Lung (tissue), 11 donors: ENCODE measurements at regions not wholly inside any gene's neighbourhood (a gene's known extent, or its start where the extent isn't known, plus 50 kb on each side); places are given as distances from the start of the nearest gene placed in this dataset.
A peak's percentile ranks its signal among the peaks of the same experiment; 100 is the strongest.

Source experiments
- ATAC-seq: fragments of 200-7000 bp; cut with Tn5 transposase; one replicate; pipeline ENCODE4 v1.9.1; 2020; ENCODE audit warnings: moderate number of reproducible peaks; ENCODE audit not compliant: insufficient read depth, low FRiP score
- DNase-seq, 3 donors: peaks; one replicate each; pipeline ENCODE4 v3.0.0-alpha.2; 2013 to 2017
- H3K27ac ChIP-seq, 2 donors: one replicate each; pipeline ENCODE4 v1.5.1; 2013; ENCODE audit warnings: mild to moderate bottlenecking in 2 of 2, moderate library complexity in 2 of 2, control low read depth in 1 of 2, inconsistent platforms in 1 of 2, low read depth in 1 of 2, low read length in 1 of 2
- H3K27me3 ChIP-seq, 3 donors: one replicate each; pipeline ENCODE4 v1.5.1; 2013; ENCODE audit warnings: low read length in 2 of 3; ENCODE audit not compliant: control insufficient read depth in 3 of 3, insufficient read depth in 3 of 3
- H3K36me3 ChIP-seq, 4 donors: one replicate each; pipeline ENCODE4 v1.5.1; 2013; ENCODE audit warnings: low read length in 4 of 4, mild to moderate bottlenecking in 1 of 4, moderate library complexity in 1 of 4; ENCODE audit not compliant: control insufficient read depth in 4 of 4, insufficient read depth in 4 of 4
- H3K4me1 ChIP-seq, 5 donors: one replicate each; pipeline ENCODE4 v1.5.1; 2013; ENCODE audit warnings: low read length in 5 of 5, mild to moderate bottlenecking in 2 of 5, moderate library complexity in 1 of 5; ENCODE audit not compliant: control insufficient read depth in 5 of 5, insufficient read depth in 5 of 5
- H3K4me3 ChIP-seq: one replicate; pipeline ENCODE4 v1.5.1; 2013; ENCODE audit warnings: mild to moderate bottlenecking, control low read depth, moderate library complexity
- H3K9ac ChIP-seq, 2 donors: one replicate each; pipeline ENCODE4 v1.5.1; 2013; ENCODE audit warnings: low read length in 2 of 2, control low read depth in 1 of 2; ENCODE audit not compliant: insufficient read depth in 1 of 2
- H3K9me3 ChIP-seq, 4 donors: one replicate each; pipeline ENCODE4 v1.5.1; 2013; ENCODE audit warnings: low read length in 3 of 4, mild to moderate bottlenecking in 1 of 4, moderate library complexity in 1 of 4; ENCODE audit not compliant: control insufficient read depth in 4 of 4, insufficient read depth in 3 of 4
- CTCF ChIP-seq: IDR thresholded peaks from 2 replicates; pipeline ENCODE4 v1.5.1; 2012; ENCODE audit warnings: mild to moderate bottlenecking; ENCODE audit errors: control extremely low read depth, extremely low read depth
- WGBS, 2 donors: extraction: QIAGEN DNeasy Blood & Tissue Kit; methylation state at CpG; one replicate each; pipeline ENCODE4 v1.1.7; 2013; 5-methylcytosine and 5-hydroxymethylcytosine counted together
- donor health status: control.
- donor health status: control.
- donor health status: Bipolar disorder and iron deficiency.
- donor health status: healthy.
- donor health status: DM: yes; HTN: yes; CAD: no.

GRCh38 chr6:113078791-113079190, 731.7 kb downstream of the RFPL4B start:
- 55 to 69% methylated on average over 4 of the region's 4 CpGs for WGBS, 2 donors
- no peak for TF ChIP-seq CTCF
- Histone ChIP-seq H3K4me3 (no peak overlapping the region), H3K9me3 (peaks cover 0 to 2% (median 0%) of the 10 kb centered on the region in 4 donors), H3K27ac (no peak overlapping the region), H3K9ac (no peak overlapping the region), H3K4me1 (peaks cover 0 to 6% (median 0%) of the 10 kb centered on the region in 5 donors), H3K27me3 (no peaks in the 10 kb centered on the region), H3K36me3 (no peaks in the 10 kb centered on the region)
- DNase-seq: no peak
- no peak for ATAC-seq

- Histone ChIP-seq H3K36me3 (no peaks in the 10 kb centered on the region), H3K27me3 (no peaks in the 10 kb centered on the region), H3K9ac (no peak overlapping the region), H3K4me1 (peaks cover 0 to 4% (median 0%) of the 10 kb centered on the region in 5 donors), H3K9me3 (no peaks in the 10 kb centered on the region), H3K4me3 (no peak overlapping the region), H3K27ac (no peak overlapping the region)
- ATAC-seq (no peak), DNase-seq (peak; percentile 40 to 81 (median 74))
- TF ChIP-seq CTCF: no peak
- WGBS, 2 donors: 55 to 69% methylated on average over 3 of the region's 3 CpGs
These were observed 735.6 kb downstream of the RFPL4B start for GRCh38 chr6:113082745-113083144.

- Histone ChIP-seq H3K4me3 (no peak overlapping the region), H3K27me3 (no peaks in the 10 kb centered on the region), H3K4me1 (peaks cover 0 to 4% (median 0%) of the 10 kb centered on the region in 5 donors), H3K36me3 (no peaks in the 10 kb centered on the region), H3K9ac (no peak overlapping the region), H3K27ac (no peak overlapping the region), H3K9me3 (no peaks in the 10 kb centered on the region)
- 93 to 94% methylated on average over 3 of the region's 3 CpGs for WGBS, 2 donors
- DNase-seq (no peak), ATAC-seq (no peak)
- no peak for TF ChIP-seq CTCF
These were observed 736.8 kb downstream of the RFPL4B start for GRCh38 chr6:113083947-113084346.

GRCh38 chr6:113089056-113089455, 741.9 kb downstream of the RFPL4B start:
- no peaks in the 10 kb centered on the region for H3K27me3 ChIP-seq
- no peak overlapping the region for H3K4me3 ChIP-seq
- no peaks in the 10 kb centered on the region for H3K36me3 ChIP-seq
- no peak for TF ChIP-seq CTCF
- 91 to 93% methylated on average over 8 of the region's 8 CpGs for WGBS, 2 donors
- H3K27ac ChIP-seq: no peak overlapping the region
- DNase-seq (no peak), ATAC-seq (no peak)
- H3K4me1 ChIP-seq: peaks cover 0 to 4% (median 0%) of the 10 kb centered on the region in 5 donors
- no peak overlapping the region for H3K9ac ChIP-seq
- no peaks in the 10 kb centered on the region for H3K9me3 ChIP-seq
